ENCODE measurements at regions not wholly inside any gene's neighbourhood (a gene's known extent, or its start where the extent isn't known, plus 50 kb on each side); places are given as distances from the start of the nearest gene placed in this dataset.

DNA sequence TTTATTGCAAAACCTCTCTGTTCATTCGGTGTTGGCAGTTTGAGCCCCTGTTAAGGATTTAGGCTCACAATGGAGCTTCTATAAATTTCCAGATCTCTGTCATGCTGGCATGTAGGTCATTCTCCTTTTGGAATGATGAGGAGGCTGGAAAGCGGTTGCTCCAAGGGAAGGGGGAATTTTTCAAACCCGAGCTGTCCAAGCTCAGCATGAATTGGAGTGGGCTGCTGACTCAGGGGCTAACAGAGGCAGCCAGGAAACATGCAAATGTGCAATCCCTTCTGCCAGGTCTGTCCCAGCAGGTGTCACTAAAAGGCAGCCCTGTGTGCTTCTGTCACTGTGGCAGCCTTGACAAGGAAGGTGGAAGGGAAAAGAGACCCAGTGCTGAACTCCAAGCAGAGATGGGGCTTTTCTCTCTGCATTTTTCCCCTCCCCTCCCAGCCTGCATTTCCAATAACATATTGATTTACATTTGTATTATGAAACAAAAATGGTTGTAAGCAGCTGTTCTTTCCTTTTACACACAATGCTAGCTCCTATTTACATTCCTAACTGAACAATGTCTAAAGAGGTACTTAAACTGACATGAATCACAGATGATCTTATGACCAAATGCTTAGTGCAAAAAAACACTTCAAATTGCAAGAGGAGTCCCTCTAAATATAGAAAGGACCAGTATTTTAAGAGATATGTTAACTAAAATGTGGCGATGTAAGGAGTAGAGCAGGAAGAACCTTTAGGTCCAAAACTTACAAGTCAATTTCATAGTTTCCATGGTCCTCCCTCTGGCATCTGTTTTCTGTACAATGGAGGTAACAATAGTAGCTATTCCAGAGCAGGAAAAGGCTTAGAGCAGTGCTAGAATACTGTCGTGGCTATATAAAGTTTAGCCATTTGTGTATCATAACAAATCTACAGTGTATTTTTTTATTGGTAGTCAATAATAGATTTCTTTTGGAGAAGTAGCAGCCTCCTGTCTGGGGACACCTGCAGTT lies 84.5 kb upstream of the ATP10A start:
- DNase-seq, result no peak

DNA sequence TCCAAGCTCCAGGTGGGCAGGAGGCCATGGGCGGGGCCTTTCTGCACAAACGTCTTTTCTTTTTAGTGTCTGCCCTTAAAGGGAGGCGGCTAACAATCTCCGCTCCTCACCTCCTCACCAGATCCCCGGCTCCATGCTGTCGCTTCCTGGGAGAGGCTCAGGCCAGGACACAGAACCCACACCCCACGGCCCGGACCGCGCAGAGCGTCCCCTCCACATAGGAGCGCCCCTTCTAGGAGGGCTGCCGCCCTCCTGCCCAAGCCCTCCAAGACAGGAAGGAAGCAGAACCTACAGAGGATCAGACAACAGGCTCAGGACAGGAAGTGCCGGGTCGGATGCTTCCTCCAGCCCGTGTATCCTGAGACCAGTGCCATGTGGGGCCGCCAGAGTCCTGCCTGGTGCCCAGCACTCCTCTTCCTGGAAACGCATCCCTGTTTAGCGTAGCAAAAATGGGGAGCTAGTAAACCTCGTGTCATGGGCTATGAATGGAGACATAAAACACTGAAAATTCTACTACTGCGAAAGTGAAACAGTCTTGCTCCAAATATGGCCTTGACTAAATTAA lies 83.2 kb upstream of the ATP10A start:
- DNase-seq, result no peak

DNA sequence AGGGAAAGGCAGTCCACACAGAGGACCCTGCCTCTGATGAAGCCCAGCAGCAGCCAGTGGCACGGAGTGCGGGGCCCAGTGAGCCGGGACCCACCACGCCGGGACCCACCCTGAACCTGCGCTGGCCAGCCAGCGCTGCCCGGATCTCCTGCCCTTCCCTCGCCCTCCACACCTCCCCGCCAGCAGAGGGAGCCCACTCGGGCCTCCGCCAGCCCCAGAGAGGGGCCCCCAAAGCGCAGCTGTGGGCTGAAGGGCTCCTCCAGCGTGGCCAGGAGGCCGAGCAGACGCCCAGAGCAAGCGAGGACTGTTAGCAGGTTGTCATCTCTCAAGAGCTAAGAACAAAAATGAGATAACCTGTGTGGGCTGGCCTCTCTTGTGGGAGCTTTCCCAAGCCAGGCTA lies 81.3 kb upstream of the ATP10A start:
- DNase-seq, result no peak

DNA sequence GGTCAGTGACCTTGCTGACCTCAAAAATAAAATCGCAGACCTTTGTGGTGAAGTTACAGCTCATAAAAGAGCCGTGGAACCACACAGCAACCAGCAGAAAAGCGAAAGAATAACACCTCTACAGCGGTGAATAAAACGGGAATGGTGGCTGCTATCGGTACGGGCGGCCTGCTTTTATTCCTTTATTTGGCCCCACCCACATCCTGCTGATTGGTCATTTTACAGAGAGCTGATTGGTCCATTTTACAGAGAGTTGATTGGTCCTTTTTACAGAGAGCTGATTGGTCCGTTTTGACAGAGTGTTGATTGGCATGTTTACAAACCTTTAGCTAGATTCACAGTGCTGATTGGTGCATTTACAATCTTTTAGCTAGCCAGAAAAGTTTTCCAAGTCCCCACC lies 80.7 kb upstream of the ATP10A start:
- DNase-seq, result no peak

DNA sequence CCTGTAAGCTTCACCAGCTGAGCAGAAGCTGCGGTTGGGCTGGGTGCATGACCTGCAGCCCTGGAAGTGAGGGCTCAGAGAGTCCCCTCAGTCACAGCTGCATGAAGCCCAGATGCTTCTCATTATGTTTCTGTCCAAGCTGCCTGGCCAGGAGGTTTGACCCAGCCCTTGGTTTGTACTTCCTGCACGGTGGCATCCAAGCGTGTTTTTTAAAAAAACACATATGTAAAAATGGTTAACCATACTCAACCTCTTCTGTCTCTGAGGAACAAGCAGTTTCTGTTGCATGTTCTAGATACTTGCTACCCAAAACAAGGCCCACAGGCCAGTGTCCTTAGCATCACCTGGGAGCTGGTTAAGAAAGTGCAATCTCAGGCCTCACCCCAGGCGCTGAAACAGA lies 76.0 kb upstream of the ATP10A start:
- DNase-seq, result no peak

DNA sequence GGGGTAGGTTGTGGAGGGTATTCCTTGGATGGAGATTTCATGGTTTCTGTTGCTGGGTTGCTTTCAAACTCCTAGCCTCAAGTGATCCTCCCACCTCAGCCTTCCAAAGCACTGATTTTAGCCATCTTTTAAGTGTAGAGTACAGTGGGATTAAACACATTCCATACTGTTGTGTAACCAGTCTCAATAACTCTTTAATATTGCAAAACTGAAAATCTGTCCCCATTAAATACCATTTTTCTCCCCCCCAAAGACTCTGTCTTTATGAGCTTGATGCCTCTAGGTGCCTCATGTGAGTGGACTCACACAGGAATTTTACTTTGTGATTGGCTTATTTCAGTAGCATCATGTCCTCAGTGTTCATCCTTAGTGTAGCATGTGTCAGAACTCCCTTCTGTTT lies 74.7 kb upstream of the ATP10A start:
- DNase-seq, result no peak

DNA sequence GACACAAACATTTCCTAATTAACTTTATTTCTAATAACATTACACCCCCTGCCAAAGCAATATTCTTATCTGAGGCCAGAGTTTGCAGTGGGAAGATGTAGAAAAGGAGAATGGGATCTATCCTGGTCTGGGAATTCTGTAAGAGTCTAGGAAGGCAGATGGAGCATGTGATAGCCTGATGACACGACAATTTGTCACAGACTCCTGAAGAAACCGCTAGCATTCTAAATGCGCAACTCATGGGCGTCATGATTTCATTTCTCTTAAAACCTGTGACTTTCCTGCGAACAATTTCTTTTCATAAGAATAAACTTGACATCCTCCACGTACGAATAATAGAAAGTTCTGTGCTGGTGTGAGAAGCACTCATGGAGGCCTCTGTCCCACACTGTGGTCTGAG lies 72.9 kb upstream of the ATP10A start:
- no peak for DNase-seq

DNA sequence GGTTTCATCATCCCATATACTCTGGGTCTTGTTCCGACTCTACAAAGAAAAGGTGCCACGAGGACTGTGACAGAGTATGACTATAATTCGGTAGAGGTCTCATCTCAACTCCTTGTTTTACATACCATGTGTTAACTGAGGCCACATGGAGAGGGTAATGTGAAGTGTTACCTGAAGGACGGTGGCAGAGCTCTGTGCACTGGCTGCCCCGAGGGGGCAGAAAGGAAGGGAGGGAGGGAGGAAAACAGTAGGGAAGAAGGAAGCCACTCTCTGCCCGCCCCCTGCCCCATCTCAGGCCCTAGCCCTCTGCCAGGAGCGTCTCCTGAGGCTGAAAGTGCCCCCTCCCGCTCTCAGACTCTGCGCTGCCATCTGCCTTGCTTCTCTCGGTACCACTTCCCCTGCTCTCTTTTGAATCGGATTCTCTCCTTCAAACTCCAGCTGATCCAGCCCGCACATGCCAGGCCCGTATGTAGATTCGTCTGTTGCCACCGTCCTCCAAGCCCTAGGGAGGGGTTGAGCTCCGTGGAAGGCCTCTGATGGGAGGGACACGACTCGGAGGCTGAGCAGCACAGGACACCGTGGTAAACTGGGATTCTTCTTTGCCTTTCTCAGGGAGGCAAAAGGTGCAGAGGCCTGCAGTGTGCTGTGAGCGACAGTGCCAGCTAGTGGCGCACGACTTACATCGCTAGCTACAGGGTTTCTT lies 70.5 kb upstream of the ATP10A start:
- no peak for DNase-seq

DNA sequence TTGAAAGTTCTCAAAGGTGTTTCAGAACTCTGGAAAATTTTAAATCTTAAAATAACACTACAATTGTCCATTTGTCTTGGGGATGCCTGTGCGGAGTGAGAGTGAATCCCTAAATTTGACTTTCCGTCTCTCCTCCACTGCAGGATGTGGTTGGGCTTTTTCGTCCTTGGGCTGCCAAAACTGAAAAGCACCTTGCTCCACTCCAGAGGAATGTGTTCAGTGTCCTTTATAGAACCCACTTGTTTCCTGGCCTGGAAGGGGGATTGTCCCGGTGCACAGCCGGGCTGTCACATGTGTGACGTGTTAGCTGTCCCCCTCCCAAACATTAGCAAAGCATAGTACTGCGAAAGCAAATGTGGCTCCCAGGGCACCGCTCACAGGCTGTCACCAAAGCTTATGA lies 69.6 kb upstream of the ATP10A start:
- no peak for DNase-seq

DNA sequence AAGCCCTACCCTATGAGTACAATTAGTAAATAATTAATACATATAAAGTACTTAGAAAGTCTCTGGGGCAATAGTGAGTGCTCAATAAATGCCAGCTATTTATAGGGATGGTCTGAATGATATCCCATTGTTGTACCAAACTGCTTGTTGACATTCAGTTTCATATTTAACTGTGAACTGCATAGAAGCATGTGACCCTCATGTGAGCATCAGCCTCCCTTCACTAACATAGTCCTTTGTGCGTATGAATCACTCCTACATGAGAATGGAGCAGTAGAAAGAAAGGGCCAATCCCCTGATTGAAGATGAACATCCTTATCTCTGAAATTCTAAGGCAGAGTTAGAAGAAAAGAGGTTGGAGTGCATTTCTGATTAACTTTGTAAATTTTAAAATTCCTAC lies 68.7 kb upstream of the ATP10A start:
- DNase-seq, result no peak

DNA sequence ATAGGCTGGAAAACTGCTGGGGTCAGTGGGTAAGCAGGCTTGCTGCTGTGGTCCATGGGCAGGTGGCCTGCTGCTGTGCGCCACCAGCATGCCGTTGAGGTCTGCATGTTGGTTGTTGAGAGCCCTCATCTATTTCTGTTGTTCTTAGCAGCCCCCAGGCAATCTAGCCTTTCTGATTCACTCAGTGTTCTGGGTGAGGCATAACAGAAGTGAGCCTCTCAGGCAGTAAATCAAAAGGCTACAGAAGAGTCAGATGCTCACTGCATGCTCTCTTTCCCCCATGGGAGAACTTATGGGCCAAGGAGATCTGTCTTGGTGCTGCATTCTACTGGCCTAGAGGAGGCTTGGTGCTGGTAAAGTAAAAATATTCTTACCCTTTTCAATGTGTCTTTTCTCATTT lies 67.8 kb upstream of the ATP10A start:
- no peak for DNase-seq

Data from NCI-H187 (cell line).